UCSD-AML1 (cell line): ENCODE measurements at regions not wholly inside any gene's neighbourhood (a gene's known extent, or its start where the extent isn't known, plus 50 kb on each side); places are given as distances from the start of the nearest gene placed in this dataset.
"Not testable (repeated sequence)": the region's sequence is repeated elsewhere in the genome, so short reads cannot be mapped to it uniquely, and the experiment has no call there.

Experiments
- DNase-seq: peaks from one replicate; lab custom pipeline; 2025; ENCODE audit not compliant: unreplicated experiment; lab: John Stamatoyannopoulos, UW

- no peak for DNase-seq
Measured at GRCh38 chr1:182331387-182331786, 60.2 kb downstream of the GLUL start.

GRCh38 chr1:182330303-182330702 lies 61.3 kb downstream of the GLUL start:
- no peak for DNase-seq

GRCh38 chr1:182329471-182329870 lies 62.1 kb downstream of the GLUL start:
- no peak for DNase-seq

GRCh38 chr1:182328591-182328990 lies 63.0 kb downstream of the GLUL start:
- no peak for DNase-seq

- no peak for DNase-seq
Measured at GRCh38 chr1:182325339-182325738, 66.3 kb downstream of the GLUL start.

GRCh38 chr1:182321532-182321931 lies 70.1 kb downstream of the GLUL start:
- not testable (repeated sequence) for DNase-seq

GRCh38 chr1:182317611-182318161 lies 73.9 kb downstream of the GLUL start:
- DNase-seq: no peak

GRCh38 chr1:182316454-182316853 lies 75.1 kb downstream of the GLUL start:
- not testable (repeated sequence) for DNase-seq

GRCh38 chr1:182315167-182315556 lies 76.4 kb downstream of the GLUL start:
- DNase-seq: no peak

- DNase-seq: no peak
Measured at GRCh38 chr1:182309631-182310351, 81.8 kb downstream of the GLUL start.

GRCh38 chr1:182308826-182309225 lies 82.8 kb downstream of the GLUL start:
- no peak for DNase-seq

- not testable (repeated sequence) for DNase-seq
Measured at GRCh38 chr1:182307486-182307885, 84.1 kb downstream of the GLUL start.

- DNase-seq: no peak
Measured at GRCh38 chr1:182305861-182306260, 85.7 kb downstream of the GLUL start.

GRCh38 chr1:182304627-182305026 lies 87.0 kb downstream of the GLUL start:
- DNase-seq: no peak

GRCh38 chr1:182304218-182304617 lies 87.4 kb downstream of the GLUL start:
- DNase-seq: no peak

- no peak for DNase-seq
Measured at GRCh38 chr1:182303778-182304177, 87.8 kb downstream of the GLUL start.

- DNase-seq: peak; percentile 32
Measured at GRCh38 chr1:182301467-182302198, 90.0 kb downstream of the GLUL start.

GRCh38 chr1:182301026-182301436 lies 90.6 kb downstream of the GLUL start:
- DNase-seq: no peak

- DNase-seq: peak; percentile 84
Measured at GRCh38 chr1:182299728-182300616, 91.6 kb downstream of the GLUL start.

GRCh38 chr1:182299054-182299727 lies 92.4 kb downstream of the GLUL start:
- not testable (repeated sequence) for DNase-seq

GRCh38 chr1:182297335-182297734 lies 94.3 kb downstream of the GLUL start:
- no peak for DNase-seq
